ENCODE measurements at regions not wholly inside any gene's neighbourhood (a gene's known extent, or its start where the extent isn't known, plus 50 kb on each side); places are given as distances from the start of the nearest gene placed in this dataset.

DNA sequence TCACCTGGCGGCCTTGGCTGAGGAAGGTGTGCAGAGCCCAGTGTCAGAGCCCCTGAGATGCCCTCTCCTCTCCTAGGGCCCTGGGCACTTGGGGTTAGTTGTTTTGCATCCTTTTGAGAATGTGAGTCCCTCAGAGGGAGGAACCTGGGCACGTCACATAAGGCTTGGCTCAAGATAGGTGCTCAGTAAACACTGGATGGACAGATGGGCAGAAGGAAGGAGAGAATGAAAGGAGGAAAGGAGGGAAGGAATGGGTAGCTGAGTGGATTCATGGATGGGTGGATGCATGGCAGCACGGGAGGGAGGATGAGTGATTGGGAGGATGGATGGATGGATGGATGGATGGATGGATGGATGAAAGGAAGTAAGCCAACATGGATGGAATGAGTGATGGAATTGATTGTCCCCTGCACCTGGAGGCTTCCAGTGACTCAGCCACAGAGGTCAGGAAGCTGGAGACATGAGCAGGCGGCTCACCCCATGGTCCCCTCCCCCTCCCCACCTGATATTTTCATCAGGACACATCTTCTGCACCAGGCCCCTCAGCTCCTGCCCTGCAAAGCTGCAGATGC is 62.2 kb downstream of the IGLL1 start:
- Mint-ChIP-seq H3K9me3 (no peaks in the 10 kb centered on the region), H3K36me3 (ENCODE audit: low read depth) (no peaks in the 10 kb centered on the region), H3K27me3 (ENCODE audit: low read depth) (no peaks in the 10 kb centered on the region), H3K27ac (ENCODE audit: unreplicated experiment) (peak overlapping the region; percentile 47), H3K4me1 (peaks cover 52% of the 10 kb centered on the region), H3K4me3 (peak overlapping the region; percentile 46)
- TF ChIP-seq, protein P1, sequence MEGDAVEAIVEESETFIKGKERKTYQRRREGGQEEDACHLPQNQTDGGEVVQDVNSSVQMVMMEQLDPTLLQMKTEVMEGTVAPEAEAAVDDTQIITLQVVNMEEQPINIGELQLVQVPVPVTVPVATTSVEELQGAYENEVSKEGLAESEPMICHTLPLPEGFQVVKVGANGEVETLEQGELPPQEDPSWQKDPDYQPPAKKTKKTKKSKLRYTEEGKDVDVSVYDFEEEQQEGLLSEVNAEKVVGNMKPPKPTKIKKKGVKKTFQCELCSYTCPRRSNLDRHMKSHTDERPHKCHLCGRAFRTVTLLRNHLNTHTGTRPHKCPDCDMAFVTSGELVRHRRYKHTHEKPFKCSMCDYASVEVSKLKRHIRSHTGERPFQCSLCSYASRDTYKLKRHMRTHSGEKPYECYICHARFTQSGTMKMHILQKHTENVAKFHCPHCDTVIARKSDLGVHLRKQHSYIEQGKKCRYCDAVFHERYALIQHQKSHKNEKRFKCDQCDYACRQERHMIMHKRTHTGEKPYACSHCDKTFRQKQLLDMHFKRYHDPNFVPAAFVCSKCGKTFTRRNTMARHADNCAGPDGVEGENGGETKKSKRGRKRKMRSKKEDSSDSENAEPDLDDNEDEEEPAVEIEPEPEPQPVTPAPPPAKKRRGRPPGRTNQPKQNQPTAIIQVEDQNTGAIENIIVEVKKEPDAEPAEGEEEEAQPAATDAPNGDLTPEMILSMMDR (conservative IDR thresholded peaks at IDR 0.05), result no peak
- DNase-seq (ENCODE audit: low read depth, low spot score), result no peak

GRCh38 chr22:23516304-23516703 is 63.8 kb downstream of the IGLL1 start:
- H3K27me3 Mint-ChIP-seq (ENCODE audit: low read depth), result no peaks in the 10 kb centered on the region
- peaks cover 45% of the 10 kb centered on the region for H3K4me1 Mint-ChIP-seq

GRCh38 chr22:23514322-23515038 is 65.6 kb downstream of the IGLL1 start:
- H3K4me3 Mint-ChIP-seq, result no peak overlapping the region
- no peak for DNase-seq (ENCODE audit: low read depth, low spot score)
- no peaks in the 10 kb centered on the region for H3K27me3 Mint-ChIP-seq (ENCODE audit: low read depth)
- peaks cover 35% of the 10 kb centered on the region for H3K4me1 Mint-ChIP-seq
- TF ChIP-seq, protein P1 (conservative IDR thresholded peaks at IDR 0.05), result no peak
- H3K27ac Mint-ChIP-seq (ENCODE audit: unreplicated experiment), result peak overlapping the region; percentile 9
- no peaks in the 10 kb centered on the region for H3K9me3 Mint-ChIP-seq
- no peaks in the 10 kb centered on the region for H3K36me3 Mint-ChIP-seq (ENCODE audit: low read depth)

More at GRCh38 chr22:23516304-23516703, 63.8 kb downstream of the IGLL1 start:
- Mint-ChIP-seq H3K9me3 (no peaks in the 10 kb centered on the region), H3K27ac (ENCODE audit: unreplicated experiment) (no peak overlapping the region), H3K4me3 (no peak overlapping the region), H3K36me3 (ENCODE audit: low read depth) (no peaks in the 10 kb centered on the region)
- DNase-seq (ENCODE audit: low read depth, low spot score), result no peak
- TF ChIP-seq, protein P1 (conservative IDR thresholded peaks at IDR 0.05), result no peak

- DNase-seq (ENCODE audit: low read depth, low spot score), result no peak
- Mint-ChIP-seq H3K9me3 (no peaks in the 10 kb centered on the region), H3K4me1 (peaks cover 28% of the 10 kb centered on the region), H3K36me3 (ENCODE audit: low read depth) (no peaks in the 10 kb centered on the region), H3K27ac (ENCODE audit: unreplicated experiment) (no peak overlapping the region), H3K4me3 (no peak overlapping the region), H3K27me3 (ENCODE audit: low read depth) (no peaks in the 10 kb centered on the region)
- TF ChIP-seq, protein P1 (conservative IDR thresholded peaks at IDR 0.05), result no peak
These were observed 66.4 kb downstream of the IGLL1 start for GRCh38 chr22:23513705-23514104.

DNA sequence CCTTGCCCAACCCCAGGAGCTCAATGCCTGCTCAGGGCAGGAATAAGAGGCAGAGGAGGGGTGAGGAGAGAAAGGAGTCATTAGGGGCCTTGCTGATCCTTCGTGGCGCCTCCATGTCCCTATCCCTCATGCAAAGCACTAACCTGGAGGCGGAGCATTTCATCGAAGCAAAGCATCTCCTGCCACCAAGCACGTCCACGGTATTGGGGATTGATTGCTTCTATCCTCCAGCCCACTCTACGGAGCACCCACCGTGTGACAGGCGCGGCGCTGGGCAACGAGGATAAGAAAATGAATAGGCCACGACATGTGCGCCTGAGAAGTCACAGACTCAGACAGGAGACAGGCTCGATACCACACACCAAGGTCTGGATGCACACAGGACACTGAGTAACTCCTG is 67.0 kb downstream of the IGLL1 start:
- TF ChIP-seq, protein P1 (conservative IDR thresholded peaks at IDR 0.05), result no peak
- no peaks in the 10 kb centered on the region for H3K27me3 Mint-ChIP-seq (ENCODE audit: low read depth)
- no peaks in the 10 kb centered on the region for H3K9me3 Mint-ChIP-seq
- no peak overlapping the region for H3K4me3 Mint-ChIP-seq
- H3K27ac Mint-ChIP-seq (ENCODE audit: unreplicated experiment), result no peak overlapping the region
- DNase-seq (ENCODE audit: low read depth, low spot score), result no peak
- no peaks in the 10 kb centered on the region for H3K36me3 Mint-ChIP-seq (ENCODE audit: low read depth)
- H3K4me1 Mint-ChIP-seq, result peaks cover 24% of the 10 kb centered on the region

Data from neural crest cell (in vitro differentiated cells).